Left renal pelvis (tissue), 4 donors: ENCODE measurements at regions not wholly inside any gene's neighbourhood (a gene's known extent, or its start where the extent isn't known, plus 50 kb on each side); places are given as distances from the start of the nearest gene placed in this dataset.
"Not testable (repeated sequence)": the region's sequence is repeated elsewhere in the genome, so short reads cannot be mapped to it uniquely, and the experiment has no call there.

Experiments used
- DNase-seq, 4 donors: peaks; one replicate each; pipeline ENCODE4 v3.0.0-alpha.2; 2013; ENCODE audit warnings: low read depth in 4 of 4, low spot score in 3 of 4

- peak in 3 of 4 donors; percentile 5 to 35 (median 8) for DNase-seq
Measured at GRCh38 chr15:22665059-22665702, 121.3 kb upstream of the NIPA1 start.

- not testable (repeated sequence) for DNase-seq
Measured at GRCh38 chr15:22665711-22666110, 120.7 kb upstream of the NIPA1 start.

GRCh38 chr15:22684786-22685185, 101.7 kb upstream of the NIPA1 start:
- DNase-seq: not testable (repeated sequence)

- DNase-seq: not testable (repeated sequence)
Measured at GRCh38 chr15:22699881-22700280, 86.6 kb upstream of the NIPA1 start.

GRCh38 chr15:22710831-22711341, 75.6 kb upstream of the NIPA1 start:
- not testable (repeated sequence) for DNase-seq

GRCh38 chr15:22713933-22714332, 72.5 kb upstream of the NIPA1 start:
- not testable (repeated sequence) for DNase-seq

- DNase-seq: not testable (repeated sequence)
Measured at GRCh38 chr15:22714358-22715132, 71.9 kb upstream of the NIPA1 start.

- not testable (repeated sequence) for DNase-seq
Measured at GRCh38 chr15:22715133-22715845, 71.2 kb upstream of the NIPA1 start.

- DNase-seq: not testable (repeated sequence)
Measured at GRCh38 chr15:22719980-22720379, 66.5 kb upstream of the NIPA1 start.

- DNase-seq: not testable (repeated sequence)
Measured at GRCh38 chr15:22726104-22726503, 60.3 kb upstream of the NIPA1 start.

- DNase-seq: not testable (repeated sequence)
Measured at GRCh38 chr15:22735067-22735466, 51.4 kb upstream of the NIPA1 start.

GRCh38 chr15:22735781-22736180, 50.7 kb upstream of the NIPA1 start:
- DNase-seq: no peak

GRCh38 chr15:22736200-22736599, 50.2 kb upstream of the NIPA1 start:
- DNase-seq: not testable (repeated sequence)
